ENCODE measurements at regions not wholly inside any gene's neighbourhood (a gene's known extent, or its start where the extent isn't known, plus 50 kb on each side); places are given as distances from the start of the nearest gene placed in this dataset.

- CTCF ChIA-PET: no interaction called here
- H3K4me3 ChIP-seq: no peak overlapping the region
- H3K9me3 ChIP-seq (replicated peaks; ENCODE audit: control insufficient read depth, insufficient read depth, low read length): peaks cover 3% of the 10 kb centered on the region; the same call in 2 of the 3 replicates
- POLR2A ChIA-PET: no interaction called here
- no peak overlapping the region for H3K4me2 ChIP-seq (ENCODE audit: control insufficient read depth, insufficient read depth)
- H3K4me1 ChIP-seq (ENCODE audit: control insufficient read depth, insufficient read depth, low read length): no peaks in the 10 kb centered on the region
- intact Hi-C loops (cut with micrococcal nuclease; ENCODE audit: unreplicated experiment) (no loop called here), in situ Hi-C loops (cut with MboI) (no loop called here)
- RAD21 ChIA-PET (ENCODE audit: unreplicated experiment): no interaction called here
- H2AFZ ChIP-seq (ENCODE audit: control insufficient read depth, low read depth, low read length): no peak overlapping the region
- no peak for DNase-seq (ENCODE audit: low read depth, low spot score)
- no peaks in the 10 kb centered on the region for H3K27me3 ChIP-seq (replicated peaks in 1 of 2; ENCODE audit: control insufficient read depth in 2 of 2, insufficient read depth in 2 of 2, low read length in 1 of 2)
- no TSS peak for BruUV-seq (replicated peaks)
- ATAC-seq: no peak
- SMC1A ChIA-PET (ENCODE audit: uncharacterized antibody, unreplicated experiment): interaction anchor here (0.6 kb wide), 1 partner anchor 1699 kb away, joined by 3 read pairs; no protein-coding TSS in a partner anchor
- H3K79me2 ChIP-seq (ENCODE audit: control insufficient read depth, insufficient read depth, low read length): no peaks in the 10 kb centered on the region
- no peak for FAIRE-seq
- H3K36me3 ChIP-seq (ENCODE audit: control insufficient read depth in 2 of 2, insufficient read depth in 2 of 2, low read length in 1 of 2): no peaks in the 10 kb centered on the region
- no peaks in the 10 kb centered on the region for H4K20me1 ChIP-seq (ENCODE audit: control insufficient read depth, insufficient read depth)
- WGBS (ENCODE audit: insufficient coverage, insufficient replicate concordance, low lambda C conversion rate, missing lambda C conversion rate): 0% methylated on average over 1 of the region's 1 CpG
- H3K9ac ChIP-seq (ENCODE audit: control insufficient read depth, insufficient read depth, low read length): no peak overlapping the region
- no peak overlapping the region for H3K27ac ChIP-seq (ENCODE audit: control insufficient read depth, insufficient read depth)
- TF ChIP-seq ETV6 (conservative IDR thresholded peaks at IDR 0.05 in 1 of 2, IDR thresholded peaks at IDR 0.05 in 1 of 2; ENCODE audit: borderline replicate concordance in 1 of 2, low read depth in 1 of 2): no peak
- TF ChIP-seq SRF (IDR thresholded peaks at IDR 0.05; ENCODE audit: low read depth in 2 of 2, low read length in 2 of 2): no peak
- no peak for TF ChIP-seq MYB (IDR thresholded peaks at IDR 0.05; ENCODE audit: borderline replicate concordance, low read depth, low read length)
- TF ChIP-seq, protein P1, sequence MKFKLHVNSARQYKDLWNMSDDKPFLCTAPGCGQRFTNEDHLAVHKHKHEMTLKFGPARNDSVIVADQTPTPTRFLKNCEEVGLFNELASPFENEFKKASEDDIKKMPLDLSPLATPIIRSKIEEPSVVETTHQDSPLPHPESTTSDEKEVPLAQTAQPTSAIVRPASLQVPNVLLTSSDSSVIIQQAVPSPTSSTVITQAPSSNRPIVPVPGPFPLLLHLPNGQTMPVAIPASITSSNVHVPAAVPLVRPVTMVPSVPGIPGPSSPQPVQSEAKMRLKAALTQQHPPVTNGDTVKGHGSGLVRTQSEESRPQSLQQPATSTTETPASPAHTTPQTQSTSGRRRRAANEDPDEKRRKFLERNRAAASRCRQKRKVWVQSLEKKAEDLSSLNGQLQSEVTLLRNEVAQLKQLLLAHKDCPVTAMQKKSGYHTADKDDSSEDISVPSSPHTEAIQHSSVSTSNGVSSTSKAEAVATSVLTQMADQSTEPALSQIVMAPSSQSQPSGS (IDR thresholded peaks at IDR 0.05; ENCODE audit: low read length): no peak
- TF ChIP-seq JUNB (IDR thresholded peaks at IDR 0.05): peak; percentile 25; the same call in 1 of the 2 replicates
Measured at GRCh38 chr13:33480561-33480960, 195.0 kb upstream of the STARD13 start.

- BruUV-seq (replicated peaks): no TSS peak
- POLR2A ChIA-PET: no interaction called here
- intact Hi-C loops (cut with micrococcal nuclease; ENCODE audit: unreplicated experiment): no loop called here
- no peaks in the 10 kb centered on the region for H4K20me1 ChIP-seq (ENCODE audit: control insufficient read depth, insufficient read depth)
- H3K4me1 ChIP-seq (ENCODE audit: control insufficient read depth, insufficient read depth, low read length): no peaks in the 10 kb centered on the region
- no peak overlapping the region for H3K27ac ChIP-seq (ENCODE audit: control insufficient read depth, insufficient read depth)
- DNase-seq (ENCODE audit: low read depth, low spot score) (no peak), ATAC-seq (no peak), FAIRE-seq (no peak)
- no peak overlapping the region for H3K9ac ChIP-seq (ENCODE audit: control insufficient read depth, insufficient read depth, low read length)
- RAD21 ChIA-PET (ENCODE audit: unreplicated experiment): no interaction called here
- SMC1A ChIA-PET (ENCODE audit: uncharacterized antibody, unreplicated experiment): no interaction called here
- H3K4me2 ChIP-seq (ENCODE audit: control insufficient read depth, insufficient read depth): no peak overlapping the region
- H3K9me3 ChIP-seq (replicated peaks; ENCODE audit: control insufficient read depth, insufficient read depth, low read length): no peaks in the 10 kb centered on the region; the same call in 2 of the 3 replicates
- no peaks in the 10 kb centered on the region for H3K36me3 ChIP-seq (ENCODE audit: control insufficient read depth in 2 of 2, insufficient read depth in 2 of 2, low read length in 1 of 2)
- no peaks in the 10 kb centered on the region for H3K27me3 ChIP-seq (replicated peaks in 1 of 2; ENCODE audit: control insufficient read depth in 2 of 2, insufficient read depth in 2 of 2, low read length in 1 of 2)
- in situ Hi-C loops (cut with MboI): no loop called here
- H2AFZ ChIP-seq (ENCODE audit: control insufficient read depth, low read depth, low read length): no peak overlapping the region
- CTCF ChIA-PET: no interaction called here
- no peaks in the 10 kb centered on the region for H3K79me2 ChIP-seq (ENCODE audit: control insufficient read depth, insufficient read depth, low read length)
- no peak overlapping the region for H3K4me3 ChIP-seq
- WGBS (ENCODE audit: insufficient coverage, insufficient replicate concordance, low lambda C conversion rate, missing lambda C conversion rate): 70% methylated on average over 3 of the region's 3 CpGs
- TF ChIP-seq SUPT20H (IDR thresholded peaks at IDR 0.05; ENCODE audit: borderline replicate concordance, control insufficient read depth, low read depth, low read length) (no peak), IKZF1 (conservative IDR thresholded peaks at IDR 0.05) (no peak), SREBF2 (IDR thresholded peaks at IDR 0.05; ENCODE audit: low read length) (no peak), CBX3 (IDR thresholded peaks at IDR 0.05; ENCODE audit: borderline replicate concordance, low read depth) (no peak), TCF3 (IDR thresholded peaks at IDR 0.05; ENCODE audit: borderline replicate concordance, insufficient read depth, low read depth, low read length) (no peak), POU2F2 (IDR thresholded peaks at IDR 0.05; ENCODE audit: borderline replicate concordance, low read depth, low read length) (no peak), NR2C2 (IDR thresholded peaks at IDR 0.05; ENCODE audit: borderline replicate concordance, control insufficient read depth, insufficient read length, low read depth) (no peak), NFIC (IDR thresholded peaks at IDR 0.05; ENCODE audit: low read depth, low read length) (no peak), JUNB (IDR thresholded peaks at IDR 0.05) (no peak), TARDBP (IDR thresholded peaks at IDR 0.05; ENCODE audit: borderline replicate concordance) (no peak)
- TF ChIP-seq, protein P2, sequence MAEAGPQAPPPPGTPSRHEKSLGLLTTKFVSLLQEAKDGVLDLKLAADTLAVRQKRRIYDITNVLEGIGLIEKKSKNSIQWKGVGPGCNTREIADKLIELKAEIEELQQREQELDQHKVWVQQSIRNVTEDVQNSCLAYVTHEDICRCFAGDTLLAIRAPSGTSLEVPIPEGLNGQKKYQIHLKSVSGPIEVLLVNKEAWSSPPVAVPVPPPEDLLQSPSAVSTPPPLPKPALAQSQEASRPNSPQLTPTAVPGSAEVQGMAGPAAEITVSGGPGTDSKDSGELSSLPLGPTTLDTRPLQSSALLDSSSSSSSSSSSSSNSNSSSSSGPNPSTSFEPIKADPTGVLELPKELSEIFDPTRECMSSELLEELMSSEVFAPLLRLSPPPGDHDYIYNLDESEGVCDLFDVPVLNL (IDR thresholded peaks at IDR 0.05; ENCODE audit: low read depth, low read length): no peak
- TF ChIP-seq, protein P3, sequence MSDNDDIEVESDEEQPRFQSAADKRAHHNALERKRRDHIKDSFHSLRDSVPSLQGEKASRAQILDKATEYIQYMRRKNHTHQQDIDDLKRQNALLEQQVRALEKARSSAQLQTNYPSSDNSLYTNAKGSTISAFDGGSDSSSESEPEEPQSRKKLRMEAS (IDR thresholded peaks at IDR 0.05; ENCODE audit: low read depth, low read length): no peak
Measured at GRCh38 chr13:33483471-33483870, 197.9 kb upstream of the STARD13 start.

Data from GM12878 (cell line).